Right atrium auricular region (tissue), 2 donors: ENCODE measurements at regions not wholly inside any gene's neighbourhood (a gene's known extent, or its start where the extent isn't known, plus 50 kb on each side); places are given as distances from the start of the nearest gene placed in this dataset.
"Not testable (repeated sequence)": the region's sequence is repeated elsewhere in the genome, so short reads cannot be mapped to it uniquely, and the experiment has no call there.

Experiments used
- DNase-seq: peaks from one replicate; pipeline ENCODE4 v3.0.0-alpha.2; 2019; ENCODE audit warnings: low spot score
- H3K27ac ChIP-seq, 2 donors: fragments of 200-600 bp; sonication (generic); 1 replicate in 1 of 2; 2 replicates in 1 of 2; pipeline ENCODE4 v1.5.1; 2016 to 2019
- H3K27me3 ChIP-seq, 2 donors: fragments of 200-600 bp; sonication (generic); one replicate each; pipeline versions ENCODE4 v1.5.1 to v1.6.0; 2017 to 2019
- H3K36me3 ChIP-seq: fragments of 200-600 bp; sonication (generic); one replicate; pipeline ENCODE4 v1.5.1; 2016
- H3K4me1 ChIP-seq, 2 donors: fragments of 200-600 bp; sonication (generic); one replicate each; pipeline versions ENCODE4 v1.5.1 to v1.6.0; 2017 to 2019
- H3K4me3 ChIP-seq, 2 donors: fragments of 200-600 bp; sonication (generic); 1 replicate in 1 of 2; 2 replicates in 1 of 2; pipeline ENCODE4 v1.5.1; 2017 to 2019; ENCODE audit warnings: mild to moderate bottlenecking in 1 of 2, moderate library complexity in 1 of 2
- H3K9me3 ChIP-seq, 2 donors: fragments of 200-600 bp; sonication (generic); one replicate each; pipeline ENCODE4 v1.5.1; 2019
- TF ChIP-seq, protein P1 (sequence below), 2 donors: fragments of 200-600 bp; sonication (generic); IDR thresholded peaks; one replicate each; pipeline ENCODE4 v1.5.1; 2019; ENCODE audit warnings: antibody characterized with exemption in 2 of 2

GRCh38 chr5:108696951-108697715 lies 50.6 kb upstream of the FER start:
- H3K36me3 ChIP-seq, result no peaks in the 10 kb centered on the region
- H3K4me3 ChIP-seq, result no peak overlapping the region
- H3K4me1 ChIP-seq, result no peaks in the 10 kb centered on the region
- H3K27me3 ChIP-seq, result no peaks in the 10 kb centered on the region
- no peak overlapping the region for H3K27ac ChIP-seq
- no peaks in the 10 kb centered on the region for H3K9me3 ChIP-seq
- TF ChIP-seq, protein P1, sequence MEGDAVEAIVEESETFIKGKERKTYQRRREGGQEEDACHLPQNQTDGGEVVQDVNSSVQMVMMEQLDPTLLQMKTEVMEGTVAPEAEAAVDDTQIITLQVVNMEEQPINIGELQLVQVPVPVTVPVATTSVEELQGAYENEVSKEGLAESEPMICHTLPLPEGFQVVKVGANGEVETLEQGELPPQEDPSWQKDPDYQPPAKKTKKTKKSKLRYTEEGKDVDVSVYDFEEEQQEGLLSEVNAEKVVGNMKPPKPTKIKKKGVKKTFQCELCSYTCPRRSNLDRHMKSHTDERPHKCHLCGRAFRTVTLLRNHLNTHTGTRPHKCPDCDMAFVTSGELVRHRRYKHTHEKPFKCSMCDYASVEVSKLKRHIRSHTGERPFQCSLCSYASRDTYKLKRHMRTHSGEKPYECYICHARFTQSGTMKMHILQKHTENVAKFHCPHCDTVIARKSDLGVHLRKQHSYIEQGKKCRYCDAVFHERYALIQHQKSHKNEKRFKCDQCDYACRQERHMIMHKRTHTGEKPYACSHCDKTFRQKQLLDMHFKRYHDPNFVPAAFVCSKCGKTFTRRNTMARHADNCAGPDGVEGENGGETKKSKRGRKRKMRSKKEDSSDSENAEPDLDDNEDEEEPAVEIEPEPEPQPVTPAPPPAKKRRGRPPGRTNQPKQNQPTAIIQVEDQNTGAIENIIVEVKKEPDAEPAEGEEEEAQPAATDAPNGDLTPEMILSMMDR (IDR thresholded peaks at IDR 0.05), result no peak
- DNase-seq, result no peak

GRCh38 chr5:108696407-108696806 lies 51.3 kb upstream of the FER start:
- TF ChIP-seq, protein P1 (IDR thresholded peaks at IDR 0.05), result no peak
- H3K4me3 ChIP-seq, result no peak overlapping the region
- no peaks in the 10 kb centered on the region for H3K4me1 ChIP-seq
- H3K27me3 ChIP-seq, result no peaks in the 10 kb centered on the region
- H3K27ac ChIP-seq, result no peak overlapping the region
- H3K9me3 ChIP-seq, result no peaks in the 10 kb centered on the region
- DNase-seq, result no peak
- H3K36me3 ChIP-seq, result no peaks in the 10 kb centered on the region

DNA sequence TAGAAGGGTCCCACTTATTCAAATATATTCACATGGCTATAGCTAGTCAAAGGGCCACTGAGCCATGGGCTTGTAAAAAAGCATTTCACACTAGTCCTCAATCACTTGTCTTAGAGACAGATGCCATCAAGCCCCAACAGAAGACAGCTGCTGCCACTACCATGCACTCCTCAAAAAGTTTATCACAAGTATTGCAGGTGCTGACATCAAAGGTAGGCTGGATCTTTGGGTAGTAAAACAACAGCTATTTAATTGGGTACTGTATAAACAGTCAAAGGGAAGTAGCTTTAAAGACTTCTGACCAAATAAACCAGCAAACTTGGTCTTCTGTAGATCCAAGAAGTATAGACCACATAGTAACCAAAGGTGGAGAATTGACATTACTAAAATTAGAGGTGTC lies 59.2 kb upstream of the FER start:
- TF ChIP-seq, protein P1 (IDR thresholded peaks at IDR 0.05), result no peak
- Histone ChIP-seq H3K9me3 (no peaks in the 10 kb centered on the region), H3K4me1 (no peaks in the 10 kb centered on the region), H3K4me3 (no peak overlapping the region), H3K27ac (no peak overlapping the region), H3K36me3 (no peaks in the 10 kb centered on the region), H3K27me3 (no peaks in the 10 kb centered on the region)
- DNase-seq, result no peak

DNA sequence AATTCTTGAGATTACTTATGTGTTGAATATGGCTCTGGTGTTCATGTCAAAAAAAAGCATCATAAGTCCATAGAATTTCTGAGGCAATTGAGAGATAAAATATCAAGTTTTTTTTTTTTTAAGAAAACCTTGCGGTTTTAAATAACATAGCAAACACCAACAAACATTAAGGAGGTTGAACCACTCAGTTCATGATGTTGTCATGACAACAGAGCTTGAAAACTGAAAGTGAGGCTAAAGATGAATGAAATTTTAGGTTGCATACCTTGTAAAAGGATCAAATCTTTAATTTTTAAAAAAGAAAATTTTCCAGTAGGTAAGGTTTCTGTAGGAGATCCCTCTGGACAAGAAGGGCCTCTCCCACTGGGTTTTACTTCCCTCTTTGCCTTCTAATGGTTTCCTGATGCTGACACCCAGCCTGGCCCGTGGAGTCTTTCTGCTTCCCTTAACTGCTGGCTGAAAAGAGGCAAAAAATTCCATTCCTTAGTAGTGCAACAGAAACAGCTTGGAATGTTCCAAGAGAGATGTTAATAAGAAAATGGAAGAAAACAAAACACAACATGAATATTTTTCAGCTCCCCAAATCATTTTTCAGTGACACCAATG lies 60.0 kb upstream of the FER start:
- H3K9me3 ChIP-seq, result no peaks in the 10 kb centered on the region
- no peaks in the 10 kb centered on the region for H3K4me1 ChIP-seq
- no peak overlapping the region for H3K4me3 ChIP-seq
- no peaks in the 10 kb centered on the region for H3K36me3 ChIP-seq
- H3K27me3 ChIP-seq, result no peaks in the 10 kb centered on the region
- DNase-seq, result no peak
- H3K27ac ChIP-seq, result no peak overlapping the region
- TF ChIP-seq, protein P1 (IDR thresholded peaks at IDR 0.05), result no peak

DNA sequence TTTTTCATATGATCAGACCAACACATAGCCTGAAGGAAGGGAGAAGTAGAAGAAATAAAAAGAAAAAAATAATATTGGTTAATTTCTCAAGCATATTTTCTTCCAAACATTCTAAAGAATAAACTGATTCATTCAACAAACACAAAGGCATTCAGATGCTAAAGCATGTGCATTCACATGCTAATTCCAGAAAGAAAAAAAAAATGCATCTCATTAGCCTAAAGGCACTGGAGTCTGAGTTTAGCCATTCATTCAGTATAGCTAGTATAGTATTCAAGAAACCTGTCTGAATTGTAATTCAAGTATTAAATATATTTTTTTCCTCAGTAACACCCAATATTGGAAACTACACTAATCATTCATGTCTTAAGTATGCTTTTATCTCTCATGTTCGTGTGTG lies 61.0 kb upstream of the FER start:
- DNase-seq, result no peak
- H3K27me3 ChIP-seq, result no peaks in the 10 kb centered on the region
- TF ChIP-seq, protein P1 (IDR thresholded peaks at IDR 0.05), result no peak
- H3K36me3 ChIP-seq, result no peaks in the 10 kb centered on the region
- H3K9me3 ChIP-seq, result no peaks in the 10 kb centered on the region
- no peak overlapping the region for H3K4me3 ChIP-seq
- peaks cover 0 to under 1% of the 10 kb centered on the region in 2 donors for H3K4me1 ChIP-seq
- H3K27ac ChIP-seq, result no peak overlapping the region

DNA sequence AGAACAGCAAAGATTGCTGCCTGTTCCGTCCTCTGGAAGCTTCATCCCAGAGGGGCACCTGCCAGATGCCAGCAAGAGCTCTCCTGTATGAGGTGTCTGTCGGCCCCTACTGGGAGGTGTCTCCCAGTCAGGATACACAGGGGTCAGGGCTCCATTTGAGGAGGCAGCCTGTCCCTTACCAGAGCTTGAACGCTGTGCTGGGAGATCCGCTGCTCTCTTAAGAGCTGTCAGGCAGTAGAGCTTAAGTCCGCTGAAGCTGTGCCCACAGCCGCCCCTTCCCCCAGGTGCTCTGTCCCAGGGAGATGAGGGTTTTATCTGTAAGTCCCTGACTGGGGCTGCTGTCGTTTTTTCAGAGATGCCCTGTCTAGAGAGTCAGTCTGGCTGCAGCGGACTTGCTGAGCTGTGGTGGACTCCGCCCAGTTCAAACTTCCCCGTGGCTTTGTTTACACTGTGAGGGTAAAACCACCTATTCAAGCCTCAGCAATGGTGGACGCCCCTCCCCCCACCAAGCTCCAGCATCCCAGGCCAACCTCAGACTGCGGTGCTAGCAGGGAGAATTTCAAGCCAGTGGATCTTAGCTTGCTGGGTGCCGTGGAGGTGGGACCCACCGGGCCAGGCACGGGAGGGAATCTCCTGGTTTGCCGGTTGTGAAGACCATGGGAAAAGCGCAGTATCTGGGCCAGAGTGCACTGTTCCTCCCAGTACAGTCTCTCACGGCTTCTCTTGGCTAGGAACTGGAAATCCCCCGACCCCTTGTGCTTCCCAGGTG lies 62.1 kb upstream of the FER start:
- H3K4me1 ChIP-seq, DNase-seq, H3K27ac ChIP-seq, H3K36me3 ChIP-seq, H3K9me3 ChIP-seq, H3K4me3 ChIP-seq, H3K27me3 ChIP-seq: not testable (repeated sequence)
